Anterior cingulate cortex (tissue), 58 donors: ENCODE measurements at regions not wholly inside any gene's neighbourhood (a gene's known extent, or its start where the extent isn't known, plus 50 kb on each side); places are given as distances from the start of the nearest gene placed in this dataset.
"Not testable (repeated sequence)": the region's sequence is repeated elsewhere in the genome, so short reads cannot be mapped to it uniquely, and the experiment has no call there.

Source experiments
- DNase-seq, 58 donors: peaks; one replicate each; lab custom pipeline; 2025; lab: John Stamatoyannopoulos, UW

GRCh38 chr4:133618963-133619362 lies 469.9 kb downstream of the PCDH10 start:
- DNase-seq = no peak

DNA sequence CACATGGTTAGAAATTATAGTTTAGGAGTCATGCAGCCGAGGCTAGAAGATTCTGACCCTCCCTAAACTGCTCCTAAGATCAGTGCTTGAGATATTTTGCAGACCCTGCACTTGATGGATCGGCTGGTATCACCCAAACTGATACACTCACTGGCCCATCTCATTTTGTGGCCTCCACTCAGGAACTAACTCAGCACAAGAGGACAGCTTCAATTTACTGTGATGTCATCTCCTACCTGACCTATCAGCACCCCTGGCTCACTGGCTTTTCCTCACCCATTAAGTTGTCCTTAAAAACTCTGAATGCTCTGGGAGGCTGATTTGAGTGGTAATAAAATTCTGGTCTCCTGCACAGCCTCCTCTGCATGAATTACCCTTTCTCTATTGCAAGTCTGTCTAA lies 450.9 kb downstream of the PCDH10 start:
- no peak for DNase-seq

GRCh38 chr4:133598779-133599178 lies 449.7 kb downstream of the PCDH10 start:
- DNase-seq = no peak

GRCh38 chr4:133597251-133597650 lies 448.2 kb downstream of the PCDH10 start:
- no peak for DNase-seq

DNA sequence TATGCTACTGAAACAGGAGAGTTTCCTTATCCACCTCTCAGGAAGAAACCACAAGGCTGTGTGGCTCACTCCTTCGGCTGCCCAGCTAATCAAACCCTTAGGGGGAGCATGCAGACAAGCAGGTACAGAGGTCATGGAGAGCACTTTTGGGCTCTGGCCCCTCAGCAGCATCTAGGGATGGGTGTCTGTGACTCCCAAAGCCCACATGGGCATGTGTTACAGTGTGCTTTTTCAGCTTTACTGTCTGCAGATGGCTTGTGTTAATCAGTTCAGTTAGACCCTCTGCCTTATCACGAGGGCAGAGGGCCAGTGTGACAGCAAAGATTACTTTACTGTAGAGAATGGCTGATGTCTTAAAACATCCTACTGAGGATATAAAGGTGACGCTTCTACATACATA lies 447.4 kb downstream of the PCDH10 start:
- DNase-seq = no peak

- no peak for DNase-seq
Observed at GRCh38 chr4:133594390-133595207, 445.5 kb downstream of the PCDH10 start.

DNA sequence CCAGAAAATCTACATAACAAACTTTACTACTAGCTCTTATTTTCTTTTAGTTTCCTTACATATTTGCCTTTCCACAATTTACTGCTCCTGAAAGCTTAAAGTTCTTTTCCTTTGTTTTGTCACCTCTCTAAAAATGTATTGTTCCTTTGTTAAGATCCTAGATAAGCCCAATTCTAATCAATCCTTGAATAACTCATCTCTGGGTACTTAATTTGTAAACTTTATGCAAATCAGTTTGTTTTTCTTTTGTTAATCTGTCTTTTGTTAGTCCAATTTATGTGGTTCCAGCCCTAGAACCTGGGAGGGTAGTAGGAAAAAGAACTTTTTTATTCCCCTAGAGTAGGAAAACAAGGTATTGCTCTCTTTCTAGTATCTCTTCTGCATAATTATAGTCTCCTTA lies 444.7 kb downstream of the PCDH10 start:
- no peak for DNase-seq

DNA sequence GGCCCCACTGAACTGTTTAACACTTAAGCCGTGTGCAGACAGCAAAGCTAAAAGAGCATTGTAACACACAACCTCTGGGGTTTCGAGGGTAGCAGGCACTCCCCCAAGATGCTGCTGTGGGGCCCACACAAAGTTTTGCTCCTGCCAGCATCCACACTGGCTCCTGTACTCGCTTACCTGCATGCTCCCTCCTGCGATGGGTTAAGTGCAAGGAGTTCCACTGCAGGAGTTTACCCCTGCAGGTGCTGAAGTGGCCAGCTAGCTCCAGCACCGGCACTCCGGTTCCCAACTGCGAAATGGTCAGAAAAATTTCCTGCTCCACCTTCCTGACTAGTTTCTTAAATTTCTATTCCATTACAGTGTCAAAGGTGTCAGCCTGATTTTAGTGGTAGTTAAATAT lies 443.5 kb downstream of the PCDH10 start:
- no peak for DNase-seq

DNA sequence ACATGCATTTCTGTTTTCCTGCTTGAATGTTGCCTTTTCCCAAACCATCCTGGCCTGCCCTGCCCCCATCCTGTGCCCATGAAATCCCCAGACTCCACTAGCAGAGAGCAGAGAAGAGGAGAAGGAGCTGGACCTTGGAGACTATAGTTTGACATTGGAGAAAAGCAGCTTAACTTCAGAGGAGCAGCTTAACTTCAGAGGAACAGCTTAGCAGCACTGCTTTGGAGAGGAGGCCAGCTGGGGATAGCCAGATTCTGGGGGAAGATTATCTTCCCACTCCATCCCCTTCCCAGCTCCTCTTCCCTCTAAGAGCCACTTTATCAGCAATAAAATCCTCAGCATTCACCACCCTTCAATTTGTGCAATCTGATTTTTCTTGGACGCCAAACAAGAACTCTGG lies 443.0 kb downstream of the PCDH10 start:
- no peak for DNase-seq

DNA sequence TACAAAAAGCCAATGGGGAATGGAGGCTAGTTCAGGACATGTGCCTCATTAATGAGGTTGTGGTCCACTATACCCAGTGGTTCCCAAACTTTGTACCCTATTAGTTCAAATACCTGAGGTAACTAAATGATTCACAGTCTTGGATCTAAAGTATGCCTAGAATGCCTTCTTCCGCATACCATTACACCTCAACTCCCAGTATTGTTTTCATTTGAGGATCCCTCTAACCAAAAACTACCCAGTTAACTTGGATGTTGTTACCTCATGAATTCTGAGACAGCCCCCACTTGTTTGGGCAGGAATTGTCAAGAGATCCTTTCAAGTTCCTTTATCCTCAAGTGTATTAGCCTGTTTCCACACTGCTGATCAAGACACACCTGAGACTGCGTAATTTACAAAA lies 439.2 kb downstream of the PCDH10 start:
- DNase-seq = no peak

DNA sequence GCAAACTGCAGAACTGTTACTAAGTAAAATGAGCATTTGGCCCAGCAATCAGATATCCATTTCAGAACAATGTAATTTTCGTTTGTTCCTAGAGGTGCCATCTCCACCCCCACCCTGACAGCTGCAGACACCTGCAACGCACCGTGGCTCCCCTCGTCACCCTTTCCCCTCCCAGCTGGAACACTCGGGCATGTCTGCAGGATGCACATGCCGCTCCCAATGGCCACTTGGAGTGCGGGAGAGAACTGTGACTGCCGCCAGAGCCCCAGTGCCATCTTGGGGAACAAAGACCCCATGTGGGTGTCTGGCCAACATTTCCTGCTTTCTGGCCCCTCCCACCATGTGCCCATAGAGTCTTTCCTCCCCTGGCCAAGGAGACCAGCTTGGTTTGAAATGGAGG lies 436.2 kb downstream of the PCDH10 start:
- DNase-seq = no peak

- DNase-seq = no peak
Observed at GRCh38 chr4:133584714-133585113, 435.6 kb downstream of the PCDH10 start.

DNA sequence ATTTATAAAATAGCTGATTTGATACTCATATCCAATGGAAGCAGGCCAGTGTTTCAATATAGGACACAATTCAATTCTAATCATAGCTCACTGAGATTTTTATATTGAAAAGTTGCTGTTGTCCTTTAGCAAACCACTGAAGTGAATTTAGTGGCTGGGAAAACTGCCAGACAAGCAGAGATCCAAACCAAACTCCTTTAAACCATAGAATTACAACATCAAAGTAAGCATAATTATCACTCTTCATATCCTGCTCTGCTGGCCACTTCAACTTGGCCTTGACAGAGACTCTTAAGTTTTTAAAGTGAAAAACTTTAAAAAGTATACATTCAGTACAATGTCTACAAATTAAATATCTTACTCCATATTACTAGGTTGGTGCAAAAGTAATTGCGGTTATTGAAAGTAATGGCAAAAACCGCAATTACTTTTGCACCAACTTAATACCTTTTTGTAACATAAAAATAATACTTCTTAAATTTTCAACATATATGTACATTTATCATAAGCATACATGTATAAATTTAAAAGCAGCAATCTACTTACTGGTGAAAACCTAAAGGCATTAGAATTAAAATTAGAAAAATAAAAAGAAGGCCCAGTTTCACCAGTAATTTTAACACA lies 433.0 kb downstream of the PCDH10 start:
- DNase-seq = no peak

- DNase-seq = no peak
Observed at GRCh38 chr4:133574248-133574647, 425.2 kb downstream of the PCDH10 start.

GRCh38 chr4:133565379-133565778 lies 416.3 kb downstream of the PCDH10 start:
- DNase-seq = no peak

DNA sequence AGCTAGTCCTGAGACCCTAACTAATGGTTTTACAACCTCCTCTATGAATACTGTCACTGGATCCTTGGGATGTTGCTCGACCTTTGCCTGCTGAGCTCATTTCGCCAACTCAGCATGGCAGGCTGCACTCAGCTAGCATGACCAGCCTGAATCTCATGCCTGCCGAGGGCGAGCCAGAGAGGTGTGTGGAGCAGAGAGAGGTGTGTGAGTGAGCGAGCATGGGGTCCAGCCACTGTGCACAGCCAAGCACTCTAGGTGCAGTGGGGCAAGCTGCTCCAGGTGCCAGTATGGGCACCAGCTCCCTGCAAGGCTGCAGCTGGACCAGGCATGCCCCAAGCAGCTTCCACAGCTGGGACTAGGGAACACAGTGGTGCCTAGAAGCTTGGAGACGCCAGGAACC lies 410.9 kb downstream of the PCDH10 start:
- no peak for DNase-seq

GRCh38 chr4:133555671-133556070 lies 406.6 kb downstream of the PCDH10 start:
- DNase-seq = no peak

GRCh38 chr4:133550436-133550835 lies 401.3 kb downstream of the PCDH10 start:
- DNase-seq = no peak

DNA sequence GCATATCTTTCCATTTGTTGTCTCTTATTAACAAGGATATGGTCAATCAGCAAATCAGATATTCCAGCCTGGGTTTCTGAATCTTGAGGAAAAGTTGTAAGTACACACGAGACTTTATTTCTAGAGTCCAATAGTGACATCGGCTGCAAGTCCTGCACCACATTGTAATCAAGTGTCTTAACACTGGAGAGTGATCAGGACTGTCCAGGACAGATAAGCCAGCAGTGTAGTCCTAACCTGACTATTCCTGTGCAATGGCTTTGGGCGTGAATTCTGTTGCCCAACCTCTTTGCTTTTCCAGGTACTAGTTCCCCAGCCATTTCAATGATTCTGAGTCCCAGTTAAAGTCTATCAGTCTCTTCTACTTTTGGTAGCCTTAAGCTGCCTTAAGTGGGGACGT lies 395.0 kb downstream of the PCDH10 start:
- DNase-seq = no peak

- DNase-seq = no peak
Observed at GRCh38 chr4:133537780-133538281, 388.7 kb downstream of the PCDH10 start.

DNA sequence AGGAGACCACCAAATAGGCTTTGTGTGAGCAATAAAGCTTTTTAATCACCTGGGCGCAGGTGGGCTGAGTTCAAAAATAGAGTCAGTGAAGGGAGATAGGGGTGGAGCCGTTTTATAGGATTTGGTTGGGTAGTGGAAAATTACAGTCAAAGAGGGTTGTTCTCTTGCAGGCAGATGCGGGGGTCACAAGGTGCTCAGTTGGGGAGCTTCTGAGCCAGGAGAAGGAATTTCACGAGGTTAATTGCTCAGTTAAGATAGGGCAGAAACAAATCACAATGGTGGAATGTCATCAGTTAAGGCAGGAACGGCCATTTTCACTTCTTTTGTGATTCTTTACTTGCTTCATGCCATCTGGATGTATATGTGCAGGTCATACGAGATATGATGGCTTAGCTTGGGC lies 385.1 kb downstream of the PCDH10 start:
- DNase-seq = not testable (repeated sequence)

GRCh38 chr4:133524369-133524768 lies 375.3 kb downstream of the PCDH10 start:
- DNase-seq = no peak
